LNCAP (cell line): ENCODE measurements at regions not wholly inside any gene's neighbourhood (a gene's known extent, or its start where the extent isn't known, plus 50 kb on each side); places are given as distances from the start of the nearest gene placed in this dataset.

ENCODE experiments used
- TF ChIP-seq, protein P1 (sequence below): fragments of 450-650 bp; IDR thresholded peaks from 2 replicates; pipeline ENCODE4 v1.5.1; 2017; ENCODE audit warnings: mild to moderate bottlenecking

DNA sequence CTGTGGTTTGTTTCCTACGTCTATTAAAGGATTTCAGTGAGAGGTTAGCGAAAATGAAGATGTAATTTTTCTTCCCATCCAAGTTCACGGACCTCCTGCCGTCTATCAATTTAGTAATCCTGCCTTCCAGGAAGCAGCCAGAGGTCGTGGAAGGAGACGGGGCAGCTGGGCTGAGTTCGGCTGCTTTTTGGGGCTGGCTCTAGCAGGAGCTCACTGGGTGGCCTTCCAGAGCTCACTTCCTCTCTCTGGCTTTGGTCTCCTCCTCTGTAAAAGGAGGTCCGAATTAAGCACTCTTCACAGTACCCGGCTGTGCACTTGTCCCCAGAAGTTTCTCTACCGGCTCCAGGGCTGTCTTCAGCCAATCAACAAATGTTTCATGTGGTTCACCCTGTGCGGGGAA lies 295.4 kb downstream of the BCOR start:
- TF ChIP-seq, protein P1, sequence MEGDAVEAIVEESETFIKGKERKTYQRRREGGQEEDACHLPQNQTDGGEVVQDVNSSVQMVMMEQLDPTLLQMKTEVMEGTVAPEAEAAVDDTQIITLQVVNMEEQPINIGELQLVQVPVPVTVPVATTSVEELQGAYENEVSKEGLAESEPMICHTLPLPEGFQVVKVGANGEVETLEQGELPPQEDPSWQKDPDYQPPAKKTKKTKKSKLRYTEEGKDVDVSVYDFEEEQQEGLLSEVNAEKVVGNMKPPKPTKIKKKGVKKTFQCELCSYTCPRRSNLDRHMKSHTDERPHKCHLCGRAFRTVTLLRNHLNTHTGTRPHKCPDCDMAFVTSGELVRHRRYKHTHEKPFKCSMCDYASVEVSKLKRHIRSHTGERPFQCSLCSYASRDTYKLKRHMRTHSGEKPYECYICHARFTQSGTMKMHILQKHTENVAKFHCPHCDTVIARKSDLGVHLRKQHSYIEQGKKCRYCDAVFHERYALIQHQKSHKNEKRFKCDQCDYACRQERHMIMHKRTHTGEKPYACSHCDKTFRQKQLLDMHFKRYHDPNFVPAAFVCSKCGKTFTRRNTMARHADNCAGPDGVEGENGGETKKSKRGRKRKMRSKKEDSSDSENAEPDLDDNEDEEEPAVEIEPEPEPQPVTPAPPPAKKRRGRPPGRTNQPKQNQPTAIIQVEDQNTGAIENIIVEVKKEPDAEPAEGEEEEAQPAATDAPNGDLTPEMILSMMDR, result no peak

- TF ChIP-seq, protein P1, result no peak
These were observed 294.9 kb downstream of the BCOR start for GRCh38 chrX:39802908-39803307.

GRCh38 chrX:39805022-39805421 lies 292.7 kb downstream of the BCOR start:
- TF ChIP-seq, protein P1, result no peak

DNA sequence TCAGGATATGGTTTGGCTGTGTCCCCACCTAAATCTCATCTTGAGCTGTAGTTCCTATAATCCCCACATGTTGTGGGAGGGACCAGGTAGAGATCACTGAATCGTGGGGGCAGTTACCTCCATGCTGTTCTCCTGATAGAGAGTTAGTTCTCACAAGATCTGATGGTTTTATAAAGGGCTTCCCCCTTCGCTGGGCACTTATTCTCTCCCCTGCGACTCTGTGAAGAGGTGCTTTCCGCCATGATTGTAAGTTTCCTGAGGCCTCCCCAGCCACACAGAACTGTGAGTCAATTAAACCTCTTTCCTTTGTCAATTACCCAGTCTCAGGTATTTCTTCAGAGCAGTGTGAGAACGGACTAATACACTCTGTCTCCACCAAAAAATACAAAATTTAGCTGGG lies 291.9 kb downstream of the BCOR start:
- TF ChIP-seq, protein P1, result no peak

DNA sequence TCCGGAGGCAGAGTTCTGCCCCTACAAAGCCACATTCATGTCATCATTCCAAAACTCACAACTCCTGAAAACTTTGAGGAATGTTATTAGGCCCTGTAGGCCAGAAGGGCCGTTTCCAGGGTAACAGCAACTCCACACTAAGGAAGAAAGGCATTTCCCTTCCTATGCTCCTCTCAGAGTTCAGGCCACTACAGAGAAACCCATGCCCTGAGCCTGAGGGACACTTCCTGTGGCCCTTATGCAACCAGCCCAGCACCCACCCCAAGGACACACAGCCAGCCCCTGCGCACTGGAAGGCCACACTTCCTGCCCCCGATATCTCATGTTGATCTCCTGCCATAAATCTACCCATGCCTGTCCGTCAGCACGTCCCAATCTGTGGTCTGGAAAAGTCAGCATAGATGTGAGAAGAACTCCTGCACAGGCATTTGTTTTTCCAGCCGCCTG lies 289.3 kb downstream of the BCOR start:
- TF ChIP-seq, protein P1, result no peak

DNA sequence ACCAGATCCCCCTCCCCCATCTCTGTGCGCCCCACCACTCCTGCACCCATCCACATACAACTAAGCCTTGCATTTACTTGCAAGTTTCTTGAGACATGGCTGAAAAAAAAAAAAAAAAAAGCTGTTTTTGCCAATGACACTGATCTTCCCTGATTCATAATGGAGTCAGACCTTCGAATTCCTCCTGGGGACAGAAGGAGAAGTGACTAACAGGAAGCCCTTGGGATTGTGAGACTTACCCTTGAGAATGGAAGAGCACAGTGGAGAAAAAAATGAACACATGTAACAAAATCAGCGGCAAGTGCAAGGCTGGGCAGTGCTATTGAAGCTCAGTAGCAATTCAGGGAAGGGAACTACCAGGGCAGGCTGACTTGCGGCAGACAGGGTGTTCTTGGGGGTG lies 288.4 kb downstream of the BCOR start:
- TF ChIP-seq, protein P1, result no peak

- TF ChIP-seq, protein P1, result no peak
These were observed 286.9 kb downstream of the BCOR start for GRCh38 chrX:39810901-39811300.

GRCh38 chrX:39811376-39811775 lies 286.4 kb downstream of the BCOR start:
- TF ChIP-seq, protein P1, result no peak
